Ishikawa (cell line): ENCODE measurements at regions not wholly inside any gene's neighbourhood (a gene's known extent, or its start where the extent isn't known, plus 50 kb on each side); places are given as distances from the start of the nearest gene placed in this dataset.

ENCODE experiments used
- CEBPB ChIP-seq: IDR thresholded peaks from 2 replicates; pipeline ENCODE4 v1.6.1; 2012
- CREB1 ChIP-seq: IDR thresholded peaks from 2 replicates; pipeline ENCODE4 v1.6.1; 2012; ENCODE audit warnings: low read depth
- EGR1 ChIP-seq: IDR thresholded peaks from 2 replicates; pipeline ENCODE4 v1.6.1; 2012
- EP300 ChIP-seq: IDR thresholded peaks from 2 replicates; pipeline ENCODE4 v1.6.1; 2012; ENCODE audit warnings: borderline replicate concordance
- FOXM1 ChIP-seq: IDR thresholded peaks from 2 replicates; pipeline ENCODE4 v1.6.1; 2012; ENCODE audit warnings: low read depth, borderline replicate concordance
- MAX ChIP-seq: IDR thresholded peaks from 2 replicates; pipeline ENCODE4 v1.6.1; 2012
- NFIC ChIP-seq: IDR thresholded peaks from 2 replicates; pipeline ENCODE4 v1.6.1; 2012
- RAD21 ChIP-seq: IDR thresholded peaks from 2 replicates; pipeline ENCODE4 v1.6.1; 2012; ENCODE audit warnings: low read depth
- TAF1 ChIP-seq: IDR thresholded peaks from 2 replicates; pipeline ENCODE4 v1.6.1; 2012; ENCODE audit warnings: low read depth, mild to moderate bottlenecking
- TCF12 ChIP-seq: IDR thresholded peaks from 2 replicates; pipeline ENCODE4 v1.6.1; 2012; ENCODE audit warnings: low read depth
- TEAD4 ChIP-seq: IDR thresholded peaks from 2 replicates; pipeline ENCODE4 v1.6.1; 2012
- USF1 ChIP-seq: IDR thresholded peaks from 2 replicates; pipeline ENCODE4 v1.6.1; 2012
- YY1 ChIP-seq: IDR thresholded peaks from 2 replicates; pipeline ENCODE4 v1.6.1; 2012; ENCODE audit warnings: low read depth
- ZBTB7A ChIP-seq: IDR thresholded peaks from 2 replicates; pipeline ENCODE4 v1.6.1; 2012; ENCODE audit warnings: low read depth
- TF ChIP-seq, protein P1 (sequence below): IDR thresholded peaks from 2 replicates; pipeline ENCODE4 v1.6.1; 2012; ENCODE audit warnings: low read depth, mild to moderate bottlenecking

- TF ChIP-seq FOXM1 (no peak), MAX (no peak), YY1 (no peak), ZBTB7A (no peak), NFIC (no peak), CREB1 (no peak), TAF1 (no peak), TEAD4 (no peak), CEBPB (no peak), USF1 (no peak), EP300 (no peak), EGR1 (no peak), RAD21 (no peak), TCF12 (no peak)
- TF ChIP-seq, protein P1, sequence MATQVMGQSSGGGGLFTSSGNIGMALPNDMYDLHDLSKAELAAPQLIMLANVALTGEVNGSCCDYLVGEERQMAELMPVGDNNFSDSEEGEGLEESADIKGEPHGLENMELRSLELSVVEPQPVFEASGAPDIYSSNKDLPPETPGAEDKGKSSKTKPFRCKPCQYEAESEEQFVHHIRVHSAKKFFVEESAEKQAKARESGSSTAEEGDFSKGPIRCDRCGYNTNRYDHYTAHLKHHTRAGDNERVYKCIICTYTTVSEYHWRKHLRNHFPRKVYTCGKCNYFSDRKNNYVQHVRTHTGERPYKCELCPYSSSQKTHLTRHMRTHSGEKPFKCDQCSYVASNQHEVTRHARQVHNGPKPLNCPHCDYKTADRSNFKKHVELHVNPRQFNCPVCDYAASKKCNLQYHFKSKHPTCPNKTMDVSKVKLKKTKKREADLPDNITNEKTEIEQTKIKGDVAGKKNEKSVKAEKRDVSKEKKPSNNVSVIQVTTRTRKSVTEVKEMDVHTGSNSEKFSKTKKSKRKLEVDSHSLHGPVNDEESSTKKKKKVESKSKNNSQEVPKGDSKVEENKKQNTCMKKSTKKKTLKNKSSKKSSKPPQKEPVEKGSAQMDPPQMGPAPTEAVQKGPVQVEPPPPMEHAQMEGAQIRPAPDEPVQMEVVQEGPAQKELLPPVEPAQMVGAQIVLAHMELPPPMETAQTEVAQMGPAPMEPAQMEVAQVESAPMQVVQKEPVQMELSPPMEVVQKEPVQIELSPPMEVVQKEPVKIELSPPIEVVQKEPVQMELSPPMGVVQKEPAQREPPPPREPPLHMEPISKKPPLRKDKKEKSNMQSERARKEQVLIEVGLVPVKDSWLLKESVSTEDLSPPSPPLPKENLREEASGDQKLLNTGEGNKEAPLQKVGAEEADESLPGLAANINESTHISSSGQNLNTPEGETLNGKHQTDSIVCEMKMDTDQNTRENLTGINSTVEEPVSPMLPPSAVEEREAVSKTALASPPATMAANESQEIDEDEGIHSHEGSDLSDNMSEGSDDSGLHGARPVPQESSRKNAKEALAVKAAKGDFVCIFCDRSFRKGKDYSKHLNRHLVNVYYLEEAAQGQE, result no peak
Observed at GRCh38 chr6:155909710-155910109, 454.1 kb upstream of the NOX3 start.

DNA sequence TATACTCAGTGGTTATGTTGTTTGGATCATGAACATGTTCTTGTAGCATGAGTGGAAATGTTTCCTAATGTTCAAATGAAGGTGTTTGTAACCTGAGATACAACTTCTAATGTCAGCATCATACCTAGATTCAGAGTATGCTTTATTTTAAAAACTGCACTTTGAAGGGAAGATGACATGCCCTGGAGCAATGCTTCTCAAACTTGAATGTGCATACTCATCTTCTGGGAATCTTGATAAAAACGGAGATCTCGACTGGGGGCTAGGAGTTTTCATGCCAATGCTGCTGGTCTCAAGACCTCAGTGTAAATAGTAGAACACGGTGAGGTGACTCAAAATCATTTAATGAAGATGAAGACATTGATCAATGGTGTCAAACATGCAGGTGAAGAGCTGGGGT, 440.0 kb upstream of the NOX3 start:
- TF ChIP-seq EGR1 (no peak), NFIC (no peak), TCF12 (no peak), TEAD4 (no peak), TAF1 (no peak), YY1 (no peak), ZBTB7A (no peak), RAD21 (no peak), USF1 (no peak), EP300 (no peak), CEBPB (no peak), MAX (no peak), FOXM1 (no peak), CREB1 (no peak)
- TF ChIP-seq, protein P1, result no peak

- no peak for TF ChIP-seq EGR1
- TF ChIP-seq FOXM1, result no peak
- TF ChIP-seq MAX, result no peak
- TF ChIP-seq YY1, result no peak
- no peak for TF ChIP-seq TCF12
- TF ChIP-seq ZBTB7A, result no peak
- TF ChIP-seq CREB1, result no peak
- no peak for TF ChIP-seq CEBPB
- TF ChIP-seq, protein P1, result no peak
- no peak for TF ChIP-seq EP300
- TF ChIP-seq TEAD4, result no peak
- TF ChIP-seq TAF1, result no peak
- TF ChIP-seq NFIC, result no peak
- no peak for TF ChIP-seq RAD21
- TF ChIP-seq USF1, result no peak
Observed at GRCh38 chr6:155894758-155895157, 439.1 kb upstream of the NOX3 start.

- no peak for TF ChIP-seq MAX
- TF ChIP-seq EP300, result no peak
- TF ChIP-seq, protein P1, result no peak
- no peak for TF ChIP-seq TAF1
- no peak for TF ChIP-seq NFIC
- no peak for TF ChIP-seq TCF12
- no peak for TF ChIP-seq CEBPB
- TF ChIP-seq ZBTB7A, result no peak
- no peak for TF ChIP-seq FOXM1
- TF ChIP-seq YY1, result no peak
- TF ChIP-seq RAD21, result no peak
- no peak for TF ChIP-seq CREB1
- TF ChIP-seq EGR1, result no peak
- no peak for TF ChIP-seq TEAD4
- no peak for TF ChIP-seq USF1
Observed at GRCh38 chr6:155894262-155894661, 438.6 kb upstream of the NOX3 start.
